WTC11 (cell line): ENCODE measurements at regions not wholly inside any gene's neighbourhood (a gene's known extent, or its start where the extent isn't known, plus 50 kb on each side); places are given as distances from the start of the nearest gene placed in this dataset.

ENCODE experiments used
- ATAC-seq: fragments of 200-7000 bp; cut with Tn5 transposase; 2 replicates; pipeline ENCODE4 v1.10.0; 2021; ENCODE audit warnings: mild to moderate bottlenecking, moderate library complexity
- CTCF ChIA-PET: fragments of 300-600 bp; sonication (Branson Sonifier 250); formaldehyde crosslinking; loops from one replicate; lab custom pipeline; 2021; ENCODE audit warnings: antibody characterized with exemption; lab: Charles Lee
- POLR2A ChIA-PET: fragments of 350-600 bp; sonication (Branson Sonifier 250); formaldehyde crosslinking; loops from one replicate; lab custom pipeline; 2021; ENCODE audit warnings: antibody characterized with exemption; lab: Charles Lee
- DNase-seq: peaks from one replicate; pipeline ENCODE4 v3.0.0; 2021; ENCODE audit warnings: low spot score
- H3K27ac Mint-ChIP-seq: 2 replicates; pipeline ENCODE4 v1.8.0; 2021; ENCODE audit warnings: mixed read lengths
- H3K27me3 Mint-ChIP-seq: 2 replicates; pipeline ENCODE4 v1.8.0; 2021; ENCODE audit warnings: low read depth, mild to moderate bottlenecking, moderate library complexity, mixed read lengths
- H3K36me3 Mint-ChIP-seq: 2 replicates; pipeline ENCODE4 v1.8.0; 2021; ENCODE audit warnings: mixed read lengths
- H3K4me1 Mint-ChIP-seq: 2 replicates; pipeline ENCODE4 v1.8.0; 2022; ENCODE audit warnings: mixed read lengths
- H3K4me3 Mint-ChIP-seq: 2 replicates; pipeline ENCODE4 v1.8.0; 2021; ENCODE audit warnings: mild to moderate bottlenecking, moderate library complexity, mixed read lengths
- H3K9me3 Mint-ChIP-seq: 2 replicates; pipeline ENCODE4 v1.8.0; 2021; ENCODE audit warnings: mixed read lengths
- CDX4 ChIP-seq: fragments of 250-450 bp; sonication (Bioruptor Pico); IDR thresholded peaks from 2 replicates; pipeline ENCODE4 v1.9.0; 2021; ENCODE audit warnings: moderate library complexity, mild to moderate bottlenecking, inconsistent platforms, borderline replicate concordance
- E2F5 ChIP-seq: sonication (generic); formaldehyde crosslinking; IDR thresholded peaks from 2 replicates; pipeline ENCODE4 v1.8.1; 2022; ENCODE audit warnings: mild to moderate bottlenecking, moderate library complexity, missing genetic modification reagents
- JAZF1 ChIP-seq: fragments of 250-450 bp; sonication (Bioruptor Pico); IDR thresholded peaks from 2 replicates; pipeline ENCODE4 v1.9.0; 2021; ENCODE audit warnings: moderate library complexity, mild to moderate bottlenecking, inconsistent platforms
- MAX ChIP-seq: sonication (generic); formaldehyde crosslinking; IDR thresholded peaks from 2 replicates; pipeline ENCODE4 v1.8.0; 2022; ENCODE audit warnings: mild to moderate bottlenecking, missing genetic modification reagents
- NR2C2 ChIP-seq: sonication (generic); formaldehyde crosslinking; IDR thresholded peaks from 2 replicates; pipeline ENCODE4 v1.8.0; 2022; ENCODE audit warnings: mild to moderate bottlenecking, missing genetic modification reagents
- SMAD3 ChIP-seq: sonication (generic); formaldehyde crosslinking; IDR thresholded peaks from 2 replicates; pipeline ENCODE4 v1.8.0; 2022; ENCODE audit warnings: missing genetic modification reagents, mild to moderate bottlenecking, borderline replicate concordance
- SOX15 ChIP-seq: fragments of 250-450 bp; sonication (Bioruptor Pico); IDR thresholded peaks from 2 replicates; pipeline ENCODE4 v1.9.0; 2021; ENCODE audit warnings: mild to moderate bottlenecking
- TEAD1 ChIP-seq: sonication (generic); formaldehyde crosslinking; IDR thresholded peaks from 2 replicates; pipeline ENCODE4 v1.8.0; 2022; ENCODE audit warnings: mild to moderate bottlenecking, missing genetic modification reagents
- ZNF671 ChIP-seq: fragments of 250-450 bp; sonication (Bioruptor Pico); IDR thresholded peaks from 2 replicates; pipeline ENCODE4 v1.8.0; 2021; ENCODE audit warnings: mild to moderate bottlenecking
- TF ChIP-seq, protein P1 (sequence below): sonication (generic); formaldehyde crosslinking; IDR thresholded peaks from 2 replicates; pipeline ENCODE4 v1.8.1; 2023; ENCODE audit warnings: mild to moderate bottlenecking, missing genetic modification reagents, moderate library complexity
- TF ChIP-seq, protein P2 (sequence below): sonication (generic); formaldehyde crosslinking; IDR thresholded peaks from 2 replicates; pipeline ENCODE4 v1.8.1; 2022; ENCODE audit warnings: missing genetic modification reagents, borderline replicate concordance
- TF ChIP-seq, protein P3 (sequence below): sonication (generic); formaldehyde crosslinking; IDR thresholded peaks from 2 replicates; pipeline ENCODE4 v1.8.0; 2023; ENCODE audit warnings: mild to moderate bottlenecking, missing genetic modification reagents
- TF ChIP-seq, protein P4 (sequence below): sonication (generic); formaldehyde crosslinking; conservative IDR thresholded peaks from 2 replicates; pipeline ENCODE4 v1.8.1; 2023; ENCODE audit warnings: mild to moderate bottlenecking, low read depth, missing genetic modification reagents, moderate library complexity
- TF ChIP-seq, protein P5 (sequence below): sonication (generic); formaldehyde crosslinking; IDR thresholded peaks from 2 replicates; pipeline ENCODE4 v1.8.1; 2023; ENCODE audit warnings: mild to moderate bottlenecking, missing genetic modification reagents
- TF ChIP-seq, protein P6 (sequence below): fragments of 250-450 bp; sonication (Bioruptor Pico); conservative IDR thresholded peaks from 2 replicates; pipeline ENCODE4 v1.9.0; 2021; ENCODE audit warnings: mild to moderate bottlenecking

- no peak for TF ChIP-seq CDX4 (CRISPR knock-in tag)
Measured at GRCh38 chr10:31604646-31605170, 285.7 kb downstream of the ZEB1 start (continued).

DNA sequence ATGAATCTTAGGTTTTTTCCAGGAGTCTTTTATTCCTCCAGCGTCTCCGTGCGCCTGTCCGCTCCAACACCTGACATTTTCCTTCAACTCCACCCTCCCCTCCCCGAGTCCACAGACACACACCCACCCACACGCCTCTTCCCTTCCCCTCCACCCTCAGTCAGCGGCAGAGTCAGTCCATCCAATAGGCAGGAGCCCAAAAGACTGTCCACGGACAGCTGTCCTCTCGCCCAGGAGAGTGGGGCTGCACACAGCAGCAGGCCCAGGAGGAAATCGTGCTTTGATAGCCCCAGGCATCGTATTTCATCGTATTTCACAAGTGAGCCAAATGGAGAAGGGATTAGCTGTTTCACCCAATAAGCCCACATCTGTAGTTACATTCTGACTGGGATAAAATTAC, 285.1 kb downstream of the ZEB1 start:
- Mint-ChIP-seq H3K27me3 (peaks cover 11% of the 10 kb centered on the region), H3K9me3 (peaks cover 4% of the 10 kb centered on the region), H3K27ac (peak overlapping the region; percentile 43), H3K36me3 (no peaks in the 10 kb centered on the region), H3K4me3 (peak overlapping the region; percentile 62), H3K4me1 (peaks cover 9% of the 10 kb centered on the region)
- DNase-seq (no peak), ATAC-seq (no peak)
- TF ChIP-seq, protein P1, sequence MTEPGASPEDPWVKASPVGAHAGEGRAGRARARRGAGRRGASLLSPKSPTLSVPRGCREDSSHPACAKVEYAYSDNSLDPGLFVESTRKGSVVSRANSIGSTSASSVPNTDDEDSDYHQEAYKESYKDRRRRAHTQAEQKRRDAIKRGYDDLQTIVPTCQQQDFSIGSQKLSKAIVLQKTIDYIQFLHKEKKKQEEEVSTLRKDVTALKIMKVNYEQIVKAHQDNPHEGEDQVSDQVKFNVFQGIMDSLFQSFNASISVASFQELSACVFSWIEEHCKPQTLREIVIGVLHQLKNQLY (CRISPR knock-in tag): no peak
- TF ChIP-seq JAZF1 (CRISPR knock-in tag) (no peak), ZNF671 (no peak), NR2C2 (CRISPR knock-in tag) (no peak), MAX (CRISPR knock-in tag) (no peak)
- TF ChIP-seq, protein P2, sequence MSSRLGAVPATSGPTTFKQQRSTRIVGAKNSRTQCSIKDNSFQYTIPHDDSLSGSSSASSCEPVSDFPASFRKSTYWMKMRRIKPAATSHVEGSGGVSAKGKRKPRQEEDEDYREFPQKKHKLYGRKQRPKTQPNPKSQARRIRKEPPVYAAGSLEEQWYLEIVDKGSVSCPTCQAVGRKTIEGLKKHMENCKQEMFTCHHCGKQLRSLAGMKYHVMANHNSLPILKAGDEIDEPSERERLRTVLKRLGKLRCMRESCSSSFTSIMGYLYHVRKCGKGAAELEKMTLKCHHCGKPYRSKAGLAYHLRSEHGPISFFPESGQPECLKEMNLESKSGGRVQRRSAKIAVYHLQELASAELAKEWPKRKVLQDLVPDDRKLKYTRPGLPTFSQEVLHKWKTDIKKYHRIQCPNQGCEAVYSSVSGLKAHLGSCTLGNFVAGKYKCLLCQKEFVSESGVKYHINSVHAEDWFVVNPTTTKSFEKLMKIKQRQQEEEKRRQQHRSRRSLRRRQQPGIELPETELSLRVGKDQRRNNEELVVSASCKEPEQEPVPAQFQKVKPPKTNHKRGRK (CRISPR knock-in tag): no peak
- TF ChIP-seq, protein P3, sequence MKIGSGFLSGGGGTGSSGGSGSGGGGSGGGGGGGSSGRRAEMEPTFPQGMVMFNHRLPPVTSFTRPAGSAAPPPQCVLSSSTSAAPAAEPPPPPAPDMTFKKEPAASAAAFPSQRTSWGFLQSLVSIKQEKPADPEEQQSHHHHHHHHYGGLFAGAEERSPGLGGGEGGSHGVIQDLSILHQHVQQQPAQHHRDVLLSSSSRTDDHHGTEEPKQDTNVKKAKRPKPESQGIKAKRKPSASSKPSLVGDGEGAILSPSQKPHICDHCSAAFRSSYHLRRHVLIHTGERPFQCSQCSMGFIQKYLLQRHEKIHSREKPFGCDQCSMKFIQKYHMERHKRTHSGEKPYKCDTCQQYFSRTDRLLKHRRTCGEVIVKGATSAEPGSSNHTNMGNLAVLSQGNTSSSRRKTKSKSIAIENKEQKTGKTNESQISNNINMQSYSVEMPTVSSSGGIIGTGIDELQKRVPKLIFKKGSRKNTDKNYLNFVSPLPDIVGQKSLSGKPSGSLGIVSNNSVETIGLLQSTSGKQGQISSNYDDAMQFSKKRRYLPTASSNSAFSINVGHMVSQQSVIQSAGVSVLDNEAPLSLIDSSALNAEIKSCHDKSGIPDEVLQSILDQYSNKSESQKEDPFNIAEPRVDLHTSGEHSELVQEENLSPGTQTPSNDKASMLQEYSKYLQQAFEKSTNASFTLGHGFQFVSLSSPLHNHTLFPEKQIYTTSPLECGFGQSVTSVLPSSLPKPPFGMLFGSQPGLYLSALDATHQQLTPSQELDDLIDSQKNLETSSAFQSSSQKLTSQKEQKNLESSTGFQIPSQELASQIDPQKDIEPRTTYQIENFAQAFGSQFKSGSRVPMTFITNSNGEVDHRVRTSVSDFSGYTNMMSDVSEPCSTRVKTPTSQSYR (CRISPR knock-in tag): no peak
- ChIA-PET CTCF (interaction anchor here (1.2 to 1.9 kb wide), 2 partner anchors 16 to 204 kb away, joined by 4 to 16 read pairs; no protein-coding TSS in a partner anchor), POLR2A (interaction anchor here (1.0 kb wide), 1 partner anchor 820 kb away, joined by 9 read pairs; no protein-coding TSS in a partner anchor)

DNA sequence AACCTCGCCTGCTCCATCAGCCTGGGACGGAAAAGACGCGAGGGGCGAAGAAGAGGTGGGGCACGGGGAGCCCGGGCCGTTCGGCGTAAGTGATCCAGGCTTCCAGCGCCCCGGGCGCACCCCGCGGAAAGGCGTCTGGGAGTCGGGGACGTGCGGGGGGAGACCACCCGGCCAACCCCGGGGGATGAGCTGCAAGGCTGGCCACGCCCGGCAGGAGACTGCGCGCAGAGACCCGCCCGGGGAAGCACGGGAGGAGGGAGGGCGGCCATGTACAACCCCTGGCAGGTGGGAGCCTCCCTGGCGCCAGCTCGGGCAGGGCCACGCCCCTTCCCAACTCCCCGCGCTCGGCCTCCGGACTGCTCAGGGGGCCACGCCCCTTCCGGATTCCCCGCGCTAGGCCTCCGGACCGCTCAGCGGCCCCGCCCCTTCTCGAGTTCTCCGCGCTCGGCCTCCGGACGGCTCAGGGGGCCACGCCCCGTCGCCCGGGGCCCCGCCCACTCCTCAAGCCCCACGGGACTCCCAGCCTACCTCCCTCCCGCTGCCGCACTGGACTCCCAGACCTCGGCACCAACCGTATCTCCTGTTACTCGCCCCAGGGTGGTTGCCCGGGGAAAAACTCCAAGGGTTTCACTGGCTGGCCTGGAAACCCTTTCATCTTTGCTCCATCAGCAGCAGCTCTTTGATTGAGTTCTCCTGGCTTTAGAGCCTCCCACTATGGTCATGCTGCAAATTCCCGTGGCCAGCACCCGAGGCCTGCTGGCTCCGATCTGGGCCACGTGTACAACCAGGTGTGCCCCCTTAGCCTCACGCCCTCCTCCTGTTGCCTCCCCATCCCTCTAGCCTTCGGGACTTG, 284.4 kb downstream of the ZEB1 start:
- Mint-ChIP-seq H3K27ac (peak overlapping the region; percentile 43), H3K36me3 (no peaks in the 10 kb centered on the region), H3K27me3 (peaks cover 11% of the 10 kb centered on the region), H3K4me3 (peak overlapping the region; percentile 77), H3K4me1 (peaks cover 9% of the 10 kb centered on the region), H3K9me3 (peaks cover 8% of the 10 kb centered on the region)
- ATAC-seq (peak; percentile 96), DNase-seq (peak; percentile 98)
- ChIA-PET CTCF (interaction anchor here (1.0 to 1.9 kb wide), 3 partner anchors 17 to 205 kb away, joined by 3 to 16 read pairs (median 4); no protein-coding TSS in a partner anchor), POLR2A (interaction anchor here (0.7 to 1.0 kb wide), 2 partner anchors 157 to 819 kb away, joined by 3 to 9 read pairs; no protein-coding TSS in a partner anchor)
- TF ChIP-seq, protein P4, sequence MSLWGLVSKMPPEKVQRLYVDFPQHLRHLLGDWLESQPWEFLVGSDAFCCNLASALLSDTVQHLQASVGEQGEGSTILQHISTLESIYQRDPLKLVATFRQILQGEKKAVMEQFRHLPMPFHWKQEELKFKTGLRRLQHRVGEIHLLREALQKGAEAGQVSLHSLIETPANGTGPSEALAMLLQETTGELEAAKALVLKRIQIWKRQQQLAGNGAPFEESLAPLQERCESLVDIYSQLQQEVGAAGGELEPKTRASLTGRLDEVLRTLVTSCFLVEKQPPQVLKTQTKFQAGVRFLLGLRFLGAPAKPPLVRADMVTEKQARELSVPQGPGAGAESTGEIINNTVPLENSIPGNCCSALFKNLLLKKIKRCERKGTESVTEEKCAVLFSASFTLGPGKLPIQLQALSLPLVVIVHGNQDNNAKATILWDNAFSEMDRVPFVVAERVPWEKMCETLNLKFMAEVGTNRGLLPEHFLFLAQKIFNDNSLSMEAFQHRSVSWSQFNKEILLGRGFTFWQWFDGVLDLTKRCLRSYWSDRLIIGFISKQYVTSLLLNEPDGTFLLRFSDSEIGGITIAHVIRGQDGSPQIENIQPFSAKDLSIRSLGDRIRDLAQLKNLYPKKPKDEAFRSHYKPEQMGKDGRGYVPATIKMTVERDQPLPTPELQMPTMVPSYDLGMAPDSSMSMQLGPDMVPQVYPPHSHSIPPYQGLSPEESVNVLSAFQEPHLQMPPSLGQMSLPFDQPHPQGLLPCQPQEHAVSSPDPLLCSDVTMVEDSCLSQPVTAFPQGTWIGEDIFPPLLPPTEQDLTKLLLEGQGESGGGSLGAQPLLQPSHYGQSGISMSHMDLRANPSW (CRISPR knock-in tag): no peak
- TF ChIP-seq TEAD1 (CRISPR knock-in tag) (peak; percentile 36; the same call in 1 of the 2 replicates), SOX15 (CRISPR knock-in tag) (no peak), E2F5 (CRISPR knock-in tag) (no peak), SMAD3 (CRISPR knock-in tag) (no peak)
- TF ChIP-seq, protein P5, sequence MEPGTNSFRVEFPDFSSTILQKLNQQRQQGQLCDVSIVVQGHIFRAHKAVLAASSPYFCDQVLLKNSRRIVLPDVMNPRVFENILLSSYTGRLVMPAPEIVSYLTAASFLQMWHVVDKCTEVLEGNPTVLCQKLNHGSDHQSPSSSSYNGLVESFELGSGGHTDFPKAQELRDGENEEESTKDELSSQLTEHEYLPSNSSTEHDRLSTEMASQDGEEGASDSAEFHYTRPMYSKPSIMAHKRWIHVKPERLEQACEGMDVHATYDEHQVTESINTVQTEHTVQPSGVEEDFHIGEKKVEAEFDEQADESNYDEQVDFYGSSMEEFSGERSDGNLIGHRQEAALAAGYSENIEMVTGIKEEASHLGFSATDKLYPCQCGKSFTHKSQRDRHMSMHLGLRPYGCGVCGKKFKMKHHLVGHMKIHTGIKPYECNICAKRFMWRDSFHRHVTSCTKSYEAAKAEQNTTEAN (CRISPR knock-in tag): no peak
- TF ChIP-seq, protein P6, sequence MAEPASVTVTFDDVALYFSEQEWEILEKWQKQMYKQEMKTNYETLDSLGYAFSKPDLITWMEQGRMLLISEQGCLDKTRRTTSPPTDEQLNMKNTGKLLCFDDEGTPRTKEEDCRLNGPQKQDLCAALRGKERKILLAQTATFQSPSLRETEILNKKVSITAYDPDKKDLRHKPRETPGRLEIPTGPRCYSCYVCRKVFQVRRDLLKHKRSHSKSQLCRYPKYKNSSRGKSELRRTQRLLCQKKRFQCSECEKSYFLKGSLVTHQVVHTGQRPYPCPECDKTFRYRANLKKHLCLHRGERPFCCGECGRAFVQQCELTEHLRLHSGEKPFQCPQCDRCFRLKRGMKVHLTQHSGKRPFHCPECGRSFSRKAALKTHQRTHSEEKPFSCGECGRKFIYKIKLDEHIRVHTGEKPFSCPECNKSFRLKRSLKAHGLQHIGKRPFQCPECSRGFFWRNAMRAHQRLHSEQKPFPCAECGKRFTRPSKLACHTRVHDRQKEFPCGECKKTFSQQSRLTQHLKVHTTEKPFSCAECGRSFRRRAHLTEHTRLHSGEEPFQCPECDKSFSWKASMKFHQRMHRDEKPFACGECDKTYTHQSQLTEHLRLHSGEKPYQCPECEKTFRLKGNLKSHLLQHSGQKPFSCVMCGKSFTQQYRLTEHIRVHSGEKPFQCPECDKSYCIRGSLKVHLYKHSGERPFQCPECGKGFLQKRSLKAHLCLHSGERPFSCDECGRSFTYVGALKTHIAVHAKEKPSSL: no peak
